K562 (cell line): ENCODE measurements at regions not wholly inside any gene's neighbourhood (a gene's known extent, or its start where the extent isn't known, plus 50 kb on each side); places are given as distances from the start of the nearest gene placed in this dataset.

Source experiments
- ATAC-seq: fragments of 200-7000 bp; cut with Tn5 transposase; 3 replicates; pipeline ENCODE4 v1.9.1; 2020; ENCODE audit warnings: moderate library complexity
- BruUV-seq: library from RNA; stranded (reverse); fragments of 400-500 nt; replicated peaks from 2 replicates; lab custom pipeline; 2021; lab: Mats Ljungman, UMichigan
- CTCF ChIA-PET: fragments of 300-600 bp; formaldehyde crosslinking; extraction: SDS; loops from one replicate; lab custom pipeline; 2021; ENCODE audit warnings: low intra/inter-chr PET ratio; lab: Yijun Ruan, JAX
- POLR2A ChIA-PET: fragments of 300-600, 350-650 bp; sonication (Branson Sonifier 250); formaldehyde crosslinking; extraction: SDS; loops from one replicate; lab custom pipeline; 2021; ENCODE audit warnings: antibody characterized with exemption, inconsistent platforms; lab: Yijun Ruan, JAX
- DNase-seq, 4 experiments: peaks; one replicate each; pipeline versions ENCODE4 v3.0.0 to v3.0.0-alpha.2; 2011 to 2018; ENCODE audit warnings: low spot score in 3 of 4, mixed read lengths in 3 of 4; ENCODE audit errors: extremely low read depth in 1 of 4
- FAIRE-seq: peaks from 2 replicates; lab custom pipeline; 2011; peaks lifted over from hg19 to GRCh38; lab: Jason Lieb, UNC
- H2AFZ ChIP-seq: 2 replicates; pipeline ENCODE4 v1.6.0; 2011; ENCODE audit warnings: low read depth, low read length, control low read depth, inconsistent platforms
- H3K27ac ChIP-seq: fragments of 200-600 bp; 3 replicates; pipeline ENCODE4 v1.8.0; 2011; ENCODE audit warnings: low read depth, mild to moderate bottlenecking, control low read depth, inconsistent platforms, low read length, moderate library complexity, mixed read lengths; ENCODE audit errors: extremely low read depth
- H3K27me3 ChIP-seq, 2 experiments: fragments of 300-600 bp in 1 of 2; 2 replicates in 1 of 2; 3 replicates in 1 of 2; pipeline versions ENCODE4 v1.6.0 to v1.8.0; 2011; ENCODE audit warnings: inconsistent platforms in 2 of 2, low read length in 2 of 2, mild to moderate bottlenecking in 1 of 2, mixed read lengths in 1 of 2, moderate library complexity in 1 of 2; ENCODE audit not compliant: control insufficient read depth in 2 of 2, insufficient read depth in 2 of 2
- H3K36me3 ChIP-seq: fragments of 300-600 bp; 3 replicates; pipeline ENCODE4 v1.8.0; 2011; ENCODE audit warnings: mild to moderate bottlenecking, low read length, inconsistent platforms; ENCODE audit not compliant: control insufficient read depth, insufficient read depth
- H3K4me1 ChIP-seq, 2 experiments: fragments of 200-600 bp in 1 of 2; replicated peaks in 1 of 2; 2 replicates in 1 of 2; 3 replicates in 1 of 2; pipeline versions ENCODE4 v1.5.1 to v1.8.0; 2011; ENCODE audit warnings: inconsistent platforms in 2 of 2, low read length in 2 of 2, mild to moderate bottlenecking in 1 of 2, mixed read lengths in 1 of 2, moderate library complexity in 1 of 2; ENCODE audit not compliant: control insufficient read depth in 2 of 2, insufficient read depth in 2 of 2
- H3K4me2 ChIP-seq: 2 replicates; pipeline ENCODE4 v1.6.1; 2011; ENCODE audit warnings: low read length, control low read depth, inconsistent platforms, mixed read lengths; ENCODE audit not compliant: insufficient read depth
- H3K4me3 ChIP-seq: fragments of 200-600 bp; sonication (generic), shearing (Covaris generic); 2 replicates; pipeline ENCODE4 v1.5.1; 2016; ENCODE audit warnings: control low read depth, inconsistent platforms
- H3K79me2 ChIP-seq: fragments of 200-600 bp; 3 replicates; pipeline ENCODE4 v1.8.0; 2011; ENCODE audit warnings: low read length, inconsistent platforms; ENCODE audit not compliant: control insufficient read depth, insufficient read depth
- H3K9ac ChIP-seq, 2 experiments: 2 replicates each; pipeline versions ENCODE4 v1.6.0 to v1.6.1; 2011; ENCODE audit warnings: low read depth in 2 of 2, low read length in 2 of 2, control low read depth in 1 of 2, inconsistent platforms in 1 of 2, mild to moderate bottlenecking in 1 of 2, mixed read lengths in 1 of 2; ENCODE audit not compliant: insufficient read depth in 1 of 2
- H3K9me1 ChIP-seq: one replicate; pipeline ENCODE4 v1.6.0; 2011; ENCODE audit warnings: inconsistent platforms, mild to moderate bottlenecking, low read length, moderate library complexity; ENCODE audit not compliant: control insufficient read depth, insufficient read depth
- H3K9me3 ChIP-seq: replicated peaks from 2 replicates; pipeline ENCODE4 v1.5.1; 2011; ENCODE audit warnings: low read depth, low read length, inconsistent platforms; ENCODE audit not compliant: control insufficient read depth, insufficient read depth
- H4K20me1 ChIP-seq: replicated peaks from 2 replicates; pipeline ENCODE4 v1.6.1; 2011; ENCODE audit warnings: low read length, inconsistent platforms, mixed read lengths; ENCODE audit not compliant: control insufficient read depth, insufficient read depth
- ATF1 ChIP-seq, 2 experiments: fragments of 450-650 bp in 1 of 2; IDR thresholded peaks; 2 replicates each; pipeline ENCODE4 v1.6.1; 2016; ENCODE audit warnings: missing compliant biosample characterization in 1 of 2, missing genetic modification characterization in 1 of 2
- E2F1 ChIP-seq: sonication (generic); formaldehyde crosslinking; IDR thresholded peaks from 2 replicates; pipeline ENCODE4 v1.8.1; 2023; ENCODE audit warnings: mild to moderate bottlenecking, missing genetic modification reagents, moderate library complexity
- ELK3 ChIP-seq: fragments of 450-650 bp; formaldehyde crosslinking; IDR thresholded peaks from 2 replicates; pipeline ENCODE4 v1.4.0; 2020; ENCODE audit warnings: mild to moderate bottlenecking
- GTF3C2 ChIP-seq: IDR thresholded peaks from 3 replicates; pipeline ENCODE4 v1.6.1; 2011; ENCODE audit warnings: borderline replicate concordance, mild to moderate bottlenecking, moderate library complexity; ENCODE audit not compliant: insufficient read length; ENCODE audit errors: extremely low read depth
- HDAC2 ChIP-seq: fragments of 450-650 bp; IDR thresholded peaks from 2 replicates; pipeline ENCODE4 v1.6.1; 2016; ENCODE audit warnings: mild to moderate bottlenecking
- NCOA4 ChIP-seq: fragments of 450-650 bp; IDR thresholded peaks from 2 replicates; pipeline ENCODE4 v1.6.1; 2018; ENCODE audit warnings: mild to moderate bottlenecking; ENCODE audit not compliant: partially characterized antibody
- NKRF ChIP-seq: fragments of 450-650 bp; IDR thresholded peaks from 2 replicates; pipeline ENCODE4 v1.6.1; 2016; ENCODE audit warnings: borderline replicate concordance
- POLR2AphosphoS2 ChIP-seq: IDR thresholded peaks from 2 replicates; pipeline ENCODE4 v1.6.1; 2012; ENCODE audit warnings: low read length, improper control_type of control experiment
- RBFOX2 ChIP-seq: fragments of 200-400 bp; formaldehyde crosslinking; IDR thresholded peaks from 2 replicates; pipeline ENCODE4 v1.6.1; 2017; ENCODE audit warnings: low read depth, mild to moderate bottlenecking, low read length, moderate library complexity
- RNF2 ChIP-seq: sonication (generic); IDR thresholded peaks from 2 replicates; pipeline ENCODE4 v1.6.1; 2016
- ZKSCAN8 ChIP-seq: fragments of 200-800 bp; sonication (Bioruptor generic); IDR thresholded peaks from 2 replicates; pipeline ENCODE4 v1.6.1; 2016; ENCODE audit warnings: missing genetic modification characterization, missing compliant biosample characterization
- ZNF280A ChIP-seq: fragments of 450-650 bp; IDR thresholded peaks from 2 replicates; pipeline ENCODE4 v1.6.1; 2018; ENCODE audit warnings: mild to moderate bottlenecking, low read depth; ENCODE audit not compliant: partially characterized antibody
- WGBS: fragments of 100-300 bp; shearing (Covaris generic); methylation state at CpG from one replicate; pipeline ENCODE4 v1.1.6; 2016; ENCODE audit warnings: low coverage, mixed read lengths; ENCODE audit not compliant: insufficient coverage; ENCODE audit errors: missing lambda C conversion rate; 5-methylcytosine and 5-hydroxymethylcytosine counted together
- in situ Hi-C: fragments of 300-500 bp; cut with MboI; formaldehyde crosslinking; loops from 4 replicates; pipeline ENCODE4 v1.15.0; 2018; ENCODE audit warnings: inconsistent platforms, mixed read lengths
- intact Hi-C: fragments of 100-400 bp; cut with micrococcal nuclease; formaldehyde crosslinking; loops from 2 replicates; pipeline ENCODE4 v1.14.2; 2022

GRCh38 chr10:130743751-130744271 is 567.7 kb downstream of the TCERG1L start (continued):
- TF ChIP-seq NKRF (no peak), ELK3 (CRISPR knock-in tag) (no peak), RBFOX2 (no peak)
- TF ChIP-seq, all 486 proteins: peak for 0

- FAIRE-seq = no peak
- Histone ChIP-seq H3K27ac (no peak overlapping the region), H3K4me2 (no peak overlapping the region), H3K9me3 (no peaks in the 10 kb centered on the region), H3K4me1 (no peaks in the 10 kb centered on the region), H4K20me1 (no peaks in the 10 kb centered on the region), H3K9me1 (no peaks in the 10 kb centered on the region), H3K27me3 (no peaks in the 10 kb centered on the region; a peak in 1 of 5 replicates), H3K4me3 (no peak overlapping the region), H3K36me3 (no peaks in the 10 kb centered on the region), H3K9ac (no peak overlapping the region), H3K79me2 (no peaks in the 10 kb centered on the region), H2AFZ (no peak overlapping the region)
- POLR2A ChIA-PET = interaction anchor here (0.7 kb wide), 1 partner anchor 45 kb away, joined by 3 read pairs; no protein-coding TSS in a partner anchor
- CTCF ChIA-PET = no interaction called here
- intact Hi-C loops = no loop called here
- no TSS peak for BruUV-seq
- in situ Hi-C loops = no loop called here
- WGBS = 3% methylated on average over 8 of the region's 8 CpGs
- no peak for ATAC-seq
- DNase-seq = no peak
- no peak for TF ChIP-seq HDAC2
- no peak for TF ChIP-seq ZKSCAN8 (CRISPR knock-in tag)
- TF ChIP-seq RNF2 = no peak
- no peak for TF ChIP-seq E2F1 (CRISPR knock-in tag)
- no peak for TF ChIP-seq POLR2AphosphoS2
- no peak for TF ChIP-seq GTF3C2
- no peak for TF ChIP-seq ZNF280A
- no peak for TF ChIP-seq ATF1 (CRISPR knock-in tag; IDR thresholded peaks at IDR 0.05)
- no peak for TF ChIP-seq ATF1 (tag; IDR thresholded peaks at IDR 0.05)
- TF ChIP-seq NCOA4 = no peak
Measured at GRCh38 chr10:130744631-130745030, 566.9 kb downstream of the TCERG1L start.
